H9 (cell line): ENCODE measurements at regions not wholly inside any gene's neighbourhood (a gene's known extent, or its start where the extent isn't known, plus 50 kb on each side); places are given as distances from the start of the nearest gene placed in this dataset.

Experiments
- DNase-seq: peaks from one replicate; pipeline ENCODE4 v3.0.0-alpha.2; 2017
- H2AFZ ChIP-seq: one replicate; pipeline ENCODE4 v1.6.1; 2013; ENCODE audit warnings: mild to moderate bottlenecking, low read length, control low read depth, moderate library complexity
- H2AK5ac ChIP-seq: 2 replicates; pipeline ENCODE4 v1.6.1; 2013; ENCODE audit warnings: low read length, control low read depth, mixed read lengths; ENCODE audit not compliant: insufficient read length
- H2BK120ac ChIP-seq: one replicate; pipeline ENCODE4 v1.6.1; 2013; ENCODE audit warnings: low read depth, mild to moderate bottlenecking, low read length, control low read depth, inconsistent platforms; ENCODE audit not compliant: poor library complexity, severe bottlenecking
- H2BK12ac ChIP-seq: 2 replicates; pipeline ENCODE4 v1.6.1; 2013; ENCODE audit warnings: low read length, control low read depth, mixed read lengths, low read depth; ENCODE audit not compliant: insufficient read length
- H2BK15ac ChIP-seq: 2 replicates; pipeline ENCODE4 v1.6.1; 2013; ENCODE audit warnings: low read depth, low read length, control low read depth
- H2BK20ac ChIP-seq: one replicate; pipeline ENCODE4 v1.6.1; 2013; ENCODE audit warnings: low read depth, mild to moderate bottlenecking, low read length, control low read depth, inconsistent platforms; ENCODE audit not compliant: poor library complexity, severe bottlenecking
- H2BK5ac ChIP-seq: 2 replicates; pipeline ENCODE4 v1.6.1; 2013; ENCODE audit warnings: low read length, control low read depth, mixed read lengths; ENCODE audit not compliant: insufficient read length
- H3K14ac ChIP-seq: 2 replicates; pipeline ENCODE4 v1.6.1; 2013; ENCODE audit warnings: low read length, control low read depth; ENCODE audit not compliant: insufficient read depth
- H3K18ac ChIP-seq: 2 replicates; pipeline ENCODE4 v1.6.1; 2013; ENCODE audit warnings: low read depth, mild to moderate bottlenecking, mixed read lengths, low read length, control low read depth; ENCODE audit not compliant: insufficient read length
- H3K23ac ChIP-seq: 2 replicates; pipeline ENCODE4 v1.6.1; 2013; ENCODE audit warnings: low read length, control low read depth, mixed read lengths, low read depth; ENCODE audit not compliant: insufficient read length
- H3K23me2 ChIP-seq: 2 replicates; pipeline ENCODE4 v1.6.1; 2013; ENCODE audit warnings: low read depth, mild to moderate bottlenecking, mixed read lengths, low read length, control low read depth; ENCODE audit not compliant: insufficient read length, poor library complexity, severe bottlenecking
- H3K27ac ChIP-seq: 2 replicates; pipeline ENCODE4 v1.5.1; 2013; ENCODE audit warnings: low read length, control low read depth, mixed read lengths, low read depth; ENCODE audit not compliant: insufficient read length
- H3K27me3 ChIP-seq: 2 replicates; pipeline ENCODE4 v1.6.1; 2013; ENCODE audit warnings: low read length, control low read depth, inconsistent platforms; ENCODE audit not compliant: insufficient read depth
- H3K4ac ChIP-seq: 2 replicates; pipeline ENCODE4 v1.6.1; 2013; ENCODE audit warnings: low read depth, mild to moderate bottlenecking, control low read depth, inconsistent platforms, low read length, moderate library complexity
- H3K4me1 ChIP-seq: 2 replicates; pipeline ENCODE4 v1.6.1; 2013; ENCODE audit warnings: low read length, control low read depth, inconsistent platforms; ENCODE audit not compliant: insufficient read depth
- H3K4me2 ChIP-seq: 2 replicates; pipeline ENCODE4 v1.6.1; 2013; ENCODE audit warnings: low read length, control low read depth, mixed read lengths; ENCODE audit not compliant: insufficient read length, insufficient read depth
- H3K56ac ChIP-seq: 2 replicates; pipeline ENCODE4 v1.6.1; 2013; ENCODE audit warnings: low read depth, mild to moderate bottlenecking, mixed read lengths, low read length, control low read depth; ENCODE audit not compliant: insufficient read length
- H3K79me1 ChIP-seq: 2 replicates; pipeline ENCODE4 v1.6.1; 2013; ENCODE audit warnings: low read depth, mild to moderate bottlenecking, moderate library complexity, low read length, control low read depth, inconsistent platforms; ENCODE audit not compliant: insufficient read depth, poor library complexity, severe bottlenecking
- H3K79me2 ChIP-seq: 2 replicates; pipeline ENCODE4 v1.6.1; 2013; ENCODE audit warnings: low read length, control low read depth, inconsistent platforms; ENCODE audit not compliant: insufficient read depth
- H3K9ac ChIP-seq: 2 replicates; pipeline ENCODE4 v1.6.1; 2013; ENCODE audit warnings: low read length, control low read depth, mixed read lengths; ENCODE audit not compliant: insufficient read length; ENCODE audit errors: extremely low read depth
- H3K9me3 ChIP-seq: one replicate; pipeline ENCODE4 v1.6.1; 2013; ENCODE audit warnings: low read depth, low read length, inconsistent platforms; ENCODE audit not compliant: control insufficient read depth
- H3T11ph ChIP-seq: one replicate; pipeline ENCODE4 v1.6.1; 2013; ENCODE audit warnings: mild to moderate bottlenecking, low read length, control low read depth, inconsistent platforms
- H4K20me1 ChIP-seq: one replicate; pipeline ENCODE4 v1.6.1; 2013; ENCODE audit not compliant: control insufficient read depth, insufficient read length, insufficient read depth
- H4K5ac ChIP-seq: 2 replicates; pipeline ENCODE4 v1.6.1; 2013; ENCODE audit warnings: low read depth, mild to moderate bottlenecking, mixed read lengths, low read length, control low read depth; ENCODE audit not compliant: insufficient read length
- H4K8ac ChIP-seq: replicated peaks from 2 replicates; pipeline ENCODE4 v1.6.1; 2013; ENCODE audit warnings: low read length, control low read depth, mixed read lengths, low read depth; ENCODE audit not compliant: insufficient read length
- H4K91ac ChIP-seq: 2 replicates; pipeline ENCODE4 v1.6.1; 2013; ENCODE audit warnings: low read depth, mild to moderate bottlenecking, moderate library complexity, mixed read lengths, low read length, control low read depth; ENCODE audit not compliant: insufficient read length
- H3K27ac Mint-ChIP-seq, 3 experiments: 2 replicates in 2 of 3; 3 replicates in 1 of 3; pipeline ENCODE4 v1.8.0; 2020 to 2021; ENCODE audit warnings: mixed read lengths in 3 of 3, mild to moderate bottlenecking in 1 of 3, moderate library complexity in 1 of 3
- H3K27me3 Mint-ChIP-seq: 2 replicates; pipeline ENCODE4 v1.8.0; 2021; ENCODE audit warnings: low read depth, mild to moderate bottlenecking, moderate library complexity, mixed read lengths
- H3K36me3 Mint-ChIP-seq, 3 experiments: 2 replicates in 2 of 3; 3 replicates in 1 of 3; pipeline ENCODE4 v1.8.0; 2020 to 2021; ENCODE audit warnings: low read depth in 3 of 3, mixed read lengths in 3 of 3; ENCODE audit not compliant: insufficient read depth in 1 of 3
- H3K4me1 Mint-ChIP-seq, 2 experiments: 2 replicates each; pipeline ENCODE4 v1.8.0; 2020; ENCODE audit warnings: mixed read lengths in 2 of 2
- H3K4me3 Mint-ChIP-seq, 2 experiments: 2 replicates in 1 of 2; 3 replicates in 1 of 2; pipeline ENCODE4 v1.8.0; 2020 to 2021; ENCODE audit warnings: mild to moderate bottlenecking in 2 of 2, mixed read lengths in 2 of 2, moderate library complexity in 1 of 2
- H3K9me3 Mint-ChIP-seq, 2 experiments: 2 replicates in 1 of 2; 3 replicates in 1 of 2; pipeline ENCODE4 v1.8.0; 2020; ENCODE audit warnings: mild to moderate bottlenecking in 2 of 2, mixed read lengths in 2 of 2, moderate library complexity in 1 of 2
- WGBS: extraction: QIAGEN DNeasy Blood & Tissue Kit; methylation state at CpG from one replicate; pipeline ENCODE4 v1.1.7; 2013; ENCODE audit warnings: missing lambda C conversion rate, low lambda C conversion rate, mixed read lengths; ENCODE audit not compliant: insufficient read length; ENCODE audit errors: extremely low coverage; 5-methylcytosine and 5-hydroxymethylcytosine counted together
- TF ChIP-seq, protein P1 (sequence below): fragments of 200-600 bp; sonication (generic); conservative IDR thresholded peaks from 3 replicates; pipeline ENCODE4 v1.8.0; 2021; ENCODE audit warnings: antibody characterized with exemption, mild to moderate bottlenecking

DNA sequence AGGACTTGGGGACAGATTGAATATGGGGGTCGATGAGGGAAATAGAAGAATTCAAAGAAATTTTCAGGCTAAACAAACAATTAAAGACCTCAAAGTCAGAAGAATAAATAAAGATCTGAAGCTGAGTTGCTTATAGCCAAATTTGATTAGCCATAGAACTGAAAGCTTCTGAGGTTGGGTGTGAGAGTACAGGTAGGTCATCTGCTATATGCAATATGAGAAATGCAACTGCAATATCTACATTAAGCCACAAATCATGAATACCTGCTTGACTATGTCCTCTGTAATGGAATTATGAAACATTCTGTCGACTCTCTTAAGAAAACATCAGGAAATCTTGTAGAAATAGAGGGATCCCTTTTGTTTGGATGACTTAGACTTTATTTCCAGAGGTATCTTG lies 192.1 kb upstream of the PCDH15 start:
- no peak overlapping the region for H3K4ac ChIP-seq

More for the DNA sequence above, 192.1 kb upstream of the PCDH15 start:
- no peaks in the 10 kb centered on the region for H3K9me3 ChIP-seq
- no peak overlapping the region for H3K23ac ChIP-seq
- H3K18ac ChIP-seq, result no peak overlapping the region
- H2AK5ac ChIP-seq, result no peak overlapping the region
- Mint-ChIP-seq H3K4me1 (no peaks in the 10 kb centered on the region), H3K27me3 (no peaks in the 10 kb centered on the region), H3K27ac (no peak overlapping the region), H3K36me3 (peaks cover 7 to 15% (median 11%) of the 10 kb centered on the region in 3 experiments), H3K4me3 (no peak overlapping the region), H3K9me3 (peaks cover 11 to 12% of the 10 kb centered on the region in 2 experiments; a peak in 4 of 5 replicates)
- no peak overlapping the region for H3T11ph ChIP-seq
- H2BK5ac ChIP-seq, result no peak overlapping the region
- no peaks in the 10 kb centered on the region for H3K79me2 ChIP-seq
- H2BK20ac ChIP-seq, result no peak overlapping the region
- H4K8ac ChIP-seq, result no peak overlapping the region
- H3K4me2 ChIP-seq, result no peak overlapping the region
- H3K4me1 ChIP-seq, result no peaks in the 10 kb centered on the region
- no peak overlapping the region for H3K9ac ChIP-seq
- no peak overlapping the region for H2BK12ac ChIP-seq
- no peak overlapping the region for H3K27ac ChIP-seq
- TF ChIP-seq, protein P1, sequence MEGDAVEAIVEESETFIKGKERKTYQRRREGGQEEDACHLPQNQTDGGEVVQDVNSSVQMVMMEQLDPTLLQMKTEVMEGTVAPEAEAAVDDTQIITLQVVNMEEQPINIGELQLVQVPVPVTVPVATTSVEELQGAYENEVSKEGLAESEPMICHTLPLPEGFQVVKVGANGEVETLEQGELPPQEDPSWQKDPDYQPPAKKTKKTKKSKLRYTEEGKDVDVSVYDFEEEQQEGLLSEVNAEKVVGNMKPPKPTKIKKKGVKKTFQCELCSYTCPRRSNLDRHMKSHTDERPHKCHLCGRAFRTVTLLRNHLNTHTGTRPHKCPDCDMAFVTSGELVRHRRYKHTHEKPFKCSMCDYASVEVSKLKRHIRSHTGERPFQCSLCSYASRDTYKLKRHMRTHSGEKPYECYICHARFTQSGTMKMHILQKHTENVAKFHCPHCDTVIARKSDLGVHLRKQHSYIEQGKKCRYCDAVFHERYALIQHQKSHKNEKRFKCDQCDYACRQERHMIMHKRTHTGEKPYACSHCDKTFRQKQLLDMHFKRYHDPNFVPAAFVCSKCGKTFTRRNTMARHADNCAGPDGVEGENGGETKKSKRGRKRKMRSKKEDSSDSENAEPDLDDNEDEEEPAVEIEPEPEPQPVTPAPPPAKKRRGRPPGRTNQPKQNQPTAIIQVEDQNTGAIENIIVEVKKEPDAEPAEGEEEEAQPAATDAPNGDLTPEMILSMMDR, result no peak
- no peak overlapping the region for H3K14ac ChIP-seq
- no peak overlapping the region for H2AFZ ChIP-seq
- no peak overlapping the region for H4K5ac ChIP-seq
- H3K79me1 ChIP-seq, result no peaks in the 10 kb centered on the region
- no peaks in the 10 kb centered on the region for H3K27me3 ChIP-seq
- no CpG with 5 or more reads among the region's 2 CpGs for WGBS
- DNase-seq, result no peak
- H3K56ac ChIP-seq, result no peak overlapping the region
- H2BK120ac ChIP-seq, result no peak overlapping the region
- H4K91ac ChIP-seq, result no peak overlapping the region
- H2BK15ac ChIP-seq, result no peak overlapping the region
- H3K23me2 ChIP-seq, result no peaks in the 10 kb centered on the region
- H4K20me1 ChIP-seq, result no peaks in the 10 kb centered on the region
